Fibroblast of upper back skin (primary cell): ENCODE measurements at regions not wholly inside any gene's neighbourhood (a gene's known extent, or its start where the extent isn't known, plus 50 kb on each side); places are given as distances from the start of the nearest gene placed in this dataset.
A peak's percentile ranks its signal among the peaks of the same experiment; 100 is the strongest.
"Not testable (repeated sequence)": the region's sequence is repeated elsewhere in the genome, so short reads cannot be mapped to it uniquely, and the experiment has no call there.

ENCODE experiments used
- DNase-seq: peaks from one replicate; pipeline ENCODE4 v3.0.0-alpha.2; 2013

GRCh38 chr12:46084666-46085631, 94.6 kb upstream of the SCAF11 start:
- DNase-seq: no peak

DNA sequence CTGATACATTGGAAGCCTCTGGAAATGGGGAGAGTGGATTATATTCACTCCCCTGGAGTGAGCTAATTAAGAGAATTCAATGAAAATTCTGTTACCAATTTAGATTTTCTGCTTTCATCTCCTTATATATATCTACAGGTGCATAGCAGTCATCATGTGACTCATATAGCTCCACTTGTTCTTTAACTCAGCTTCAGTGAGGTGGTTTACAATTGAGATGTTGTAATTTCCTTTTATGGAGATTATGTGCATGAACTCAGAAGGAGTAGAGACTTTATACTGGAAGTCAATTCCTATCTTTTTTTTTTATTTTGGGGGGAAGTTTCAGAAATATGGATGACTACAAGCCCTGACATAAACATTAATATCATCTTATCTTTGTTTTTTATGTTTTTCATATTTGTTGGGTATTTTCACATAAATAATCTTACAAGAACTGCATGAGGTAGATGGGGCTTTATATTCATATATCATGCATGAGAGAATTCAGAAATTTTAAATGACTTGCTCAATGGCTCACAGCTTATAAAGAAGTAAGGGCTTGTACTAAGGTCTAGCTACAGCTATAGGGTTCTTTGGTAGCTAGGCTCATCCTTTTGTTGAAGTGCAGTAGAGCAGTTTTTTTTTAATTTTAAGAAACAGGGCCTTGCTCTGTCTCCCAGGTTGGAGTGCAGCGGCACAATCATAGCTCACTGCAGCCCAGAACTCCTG, 92.3 kb upstream of the SCAF11 start:
- DNase-seq: no peak

DNA sequence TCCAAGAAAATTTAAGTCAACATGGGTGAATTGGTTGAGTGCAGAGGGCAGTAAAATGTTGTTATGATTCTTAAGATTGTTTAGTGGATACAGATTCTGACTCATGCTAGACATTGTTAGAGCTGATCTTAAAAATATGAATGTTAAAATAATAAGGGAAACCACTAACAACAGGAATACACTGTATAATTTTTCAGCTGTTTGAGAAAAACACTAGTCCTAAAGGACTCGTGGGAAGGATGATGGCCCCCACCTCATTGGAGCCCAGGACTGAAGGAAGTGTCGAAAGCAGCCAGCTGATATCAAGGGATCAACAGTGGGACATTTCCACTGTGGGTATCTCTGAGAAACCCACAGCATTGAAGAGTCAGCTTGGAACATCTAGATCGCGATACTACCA, 82.9 kb upstream of the SCAF11 start:
- DNase-seq: no peak

- peak; percentile 70 for DNase-seq
Observed at GRCh38 chr12:46071769-46072624, 81.6 kb upstream of the SCAF11 start.

- DNase-seq: no peak
Observed at GRCh38 chr12:46071335-46071734, 81.0 kb upstream of the SCAF11 start.

DNA sequence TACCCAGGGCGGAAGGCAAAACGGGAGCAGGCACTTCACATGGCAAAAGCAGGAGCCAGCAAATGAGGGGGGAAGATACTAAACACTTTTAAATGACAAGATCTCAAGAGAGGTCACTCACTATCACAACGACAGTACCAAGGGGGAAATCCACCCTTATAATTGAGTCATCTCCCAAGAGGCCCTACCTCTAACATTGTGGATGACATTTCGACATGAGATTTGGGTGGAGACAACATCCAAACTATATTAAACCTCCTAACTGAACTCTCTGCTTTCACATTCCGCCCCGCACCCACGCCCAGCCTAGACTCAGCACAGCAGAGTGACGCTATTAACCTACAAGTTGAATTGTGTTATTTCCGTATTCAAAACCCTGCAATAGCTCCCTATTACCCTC, 76.7 kb upstream of the SCAF11 start:
- DNase-seq: no peak

- DNase-seq: no peak
Observed at GRCh38 chr12:46065412-46066166, 75.2 kb upstream of the SCAF11 start.

GRCh38 chr12:46064548-46064947, 74.2 kb upstream of the SCAF11 start:
- DNase-seq: no peak

GRCh38 chr12:46058697-46059096, 68.3 kb upstream of the SCAF11 start:
- DNase-seq: not testable (repeated sequence)

GRCh38 chr12:46050805-46051204, 60.4 kb upstream of the SCAF11 start:
- DNase-seq: no peak

GRCh38 chr12:46049665-46050064, 59.3 kb upstream of the SCAF11 start:
- DNase-seq: no peak

DNA sequence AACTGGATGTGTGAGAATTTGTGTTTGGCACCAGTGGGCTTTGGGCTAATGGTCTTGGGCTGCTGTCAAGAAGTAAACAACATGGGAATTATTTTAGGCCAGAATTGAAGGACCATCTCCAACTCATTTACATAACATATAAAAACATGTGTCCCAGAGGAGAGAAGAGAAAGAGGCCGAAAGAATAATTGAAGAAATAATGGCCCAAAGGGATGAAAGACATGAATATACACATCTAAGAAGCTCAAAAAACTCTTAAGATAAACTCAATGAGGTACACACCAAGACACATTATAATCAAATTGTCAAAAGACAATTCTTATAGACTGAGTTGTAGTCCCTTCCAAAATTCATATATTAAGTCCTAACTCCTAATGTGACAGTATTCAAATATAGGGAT, 56.1 kb upstream of the SCAF11 start:
- no peak for DNase-seq

DNA sequence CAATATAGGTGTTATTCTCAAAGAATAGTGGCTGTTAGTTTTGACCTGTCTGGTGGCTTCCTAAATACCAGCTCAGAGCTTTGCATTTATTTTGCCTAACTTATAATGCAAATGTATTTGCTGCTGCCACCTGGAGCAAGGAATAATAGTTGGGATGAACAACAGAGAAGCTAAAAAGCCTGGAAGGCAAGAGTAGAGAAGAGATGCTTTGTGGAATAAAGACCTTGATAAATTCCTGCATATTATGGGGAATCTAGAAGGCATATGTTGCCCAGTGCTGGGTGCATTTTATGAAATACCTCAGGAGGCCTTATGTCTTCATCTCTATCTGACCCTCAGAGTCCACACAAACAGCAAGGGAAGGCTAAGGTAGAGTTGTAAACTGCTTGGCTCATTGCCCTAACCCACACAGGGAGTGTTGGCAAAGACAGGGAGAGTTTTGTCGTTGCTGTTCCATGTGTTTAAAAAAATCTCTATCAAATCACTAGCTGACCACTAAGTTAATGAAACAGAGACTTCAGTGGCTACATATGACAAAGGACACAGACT, 53.7 kb upstream of the SCAF11 start:
- no peak for DNase-seq
